GM21786 (cell line): ENCODE measurements at regions not wholly inside any gene's neighbourhood (a gene's known extent, or its start where the extent isn't known, plus 50 kb on each side); places are given as distances from the start of the nearest gene placed in this dataset.

Experiments
- ATAC-seq: cut with Tn5 transposase; IDR thresholded peaks from one replicate; pipeline ENCODE4 v1.9.1; 2021; ENCODE audit not compliant: unreplicated experiment

DNA sequence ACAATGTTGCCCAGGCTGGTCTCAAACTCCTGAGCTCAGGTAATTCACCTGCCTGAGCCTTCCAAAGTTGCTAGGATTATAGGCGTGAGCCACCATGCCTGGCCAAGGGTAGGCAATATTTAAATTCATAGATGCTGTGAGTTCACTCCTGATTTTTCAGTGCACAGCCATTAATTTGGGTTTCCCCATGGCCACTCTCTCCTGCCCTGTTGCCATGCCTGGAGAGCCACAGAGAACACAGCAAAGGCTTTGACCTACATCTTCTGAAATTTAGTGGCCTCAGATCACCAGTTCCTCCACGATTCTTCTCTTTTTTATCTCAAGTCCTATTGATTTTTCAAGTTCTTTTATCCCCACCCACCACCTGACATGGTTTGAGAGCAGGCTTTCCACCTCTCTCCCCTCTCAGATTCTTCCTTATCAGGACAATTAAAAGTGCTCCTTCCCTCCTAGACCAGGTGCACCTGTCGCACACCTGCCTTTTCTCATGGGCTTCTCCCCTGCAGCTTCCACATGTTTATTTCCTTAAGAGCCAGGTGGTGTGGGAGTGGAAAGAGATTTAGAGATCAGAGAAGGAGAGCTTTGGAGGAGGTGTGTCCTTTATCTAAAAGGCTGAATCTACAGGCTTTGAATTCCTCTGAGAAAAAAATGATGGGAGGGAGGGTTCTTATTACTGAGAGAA is 123.8 kb downstream of the ADRA2A start:
- no peak for ATAC-seq

DNA sequence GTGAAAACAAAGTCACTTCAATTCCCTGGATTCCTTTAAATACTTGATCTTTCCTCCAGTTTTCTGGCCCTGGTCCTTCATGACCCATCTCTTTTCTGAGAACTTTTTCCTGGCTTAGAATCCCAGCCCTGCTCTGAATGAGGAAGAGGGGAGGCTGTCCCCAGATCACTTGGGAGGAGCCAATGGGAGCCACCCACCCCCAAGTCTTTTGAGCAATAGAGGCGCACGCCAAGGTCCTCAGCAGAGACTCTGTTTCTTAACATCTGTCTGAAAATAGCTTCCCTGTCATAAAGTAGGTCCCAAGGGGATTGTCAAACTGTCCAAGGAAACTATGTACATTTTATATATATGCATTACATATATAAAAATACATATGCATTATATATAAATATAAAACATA is 126.8 kb downstream of the ADRA2A start:
- ATAC-seq: no peak

DNA sequence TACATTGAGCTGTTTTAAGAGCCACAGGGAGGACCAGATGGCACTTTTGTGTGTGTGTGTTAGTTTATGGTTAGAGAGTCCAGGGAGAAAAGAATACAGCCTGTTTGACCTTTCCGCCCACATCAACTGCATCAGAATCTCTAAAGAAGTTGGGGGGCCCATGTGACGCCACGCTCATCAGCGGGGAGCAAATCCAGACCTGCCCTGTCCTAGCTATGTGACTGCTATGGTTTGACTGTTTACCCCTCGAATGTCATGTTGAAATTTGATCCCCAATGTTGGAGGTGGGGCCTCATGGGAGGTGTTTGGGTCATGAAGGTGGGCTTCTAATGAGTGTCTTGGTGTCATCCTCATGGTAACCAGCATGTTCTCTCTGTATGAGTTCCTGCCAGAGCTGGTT is 128.0 kb downstream of the ADRA2A start:
- no peak for ATAC-seq

DNA sequence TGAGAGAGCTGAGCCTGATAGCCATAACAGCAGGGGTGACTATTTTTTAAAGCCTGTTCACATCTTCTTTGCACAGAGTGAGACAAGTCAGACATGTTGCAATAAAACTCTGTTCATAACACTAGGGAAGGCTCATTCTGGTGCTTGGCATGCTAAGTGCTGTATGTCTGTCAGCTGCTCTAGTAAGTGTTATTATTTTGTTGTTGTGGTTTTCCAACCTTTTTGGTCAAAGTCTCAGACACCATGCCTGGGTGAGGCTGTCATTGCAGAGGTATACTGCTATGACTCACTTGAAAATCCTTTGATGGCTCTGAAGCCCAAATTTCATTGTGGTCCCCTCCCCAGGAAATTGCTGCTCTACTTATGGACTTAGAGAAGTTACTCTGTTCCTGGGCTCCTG is 129.7 kb downstream of the ADRA2A start:
- no peak for ATAC-seq

DNA sequence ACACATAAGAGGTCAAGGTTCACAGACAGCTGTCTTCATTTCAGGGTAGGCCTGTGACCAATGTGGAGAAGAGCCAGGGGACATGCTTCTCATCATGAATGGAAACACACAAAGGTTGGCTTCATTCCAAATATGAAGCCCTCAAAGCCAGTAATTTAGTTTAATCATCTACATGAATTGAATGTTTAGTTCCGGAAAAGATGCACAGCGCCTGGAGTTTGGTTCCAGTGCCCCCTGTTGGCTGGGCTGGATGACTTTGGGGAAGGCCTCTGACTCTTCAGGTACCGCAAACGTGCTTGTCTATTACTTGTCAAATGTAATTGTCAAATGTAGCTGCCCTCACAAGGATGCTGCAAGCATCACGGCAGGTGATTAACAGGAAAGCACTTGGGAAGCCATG is 130.7 kb downstream of the ADRA2A start:
- ATAC-seq: no peak

DNA sequence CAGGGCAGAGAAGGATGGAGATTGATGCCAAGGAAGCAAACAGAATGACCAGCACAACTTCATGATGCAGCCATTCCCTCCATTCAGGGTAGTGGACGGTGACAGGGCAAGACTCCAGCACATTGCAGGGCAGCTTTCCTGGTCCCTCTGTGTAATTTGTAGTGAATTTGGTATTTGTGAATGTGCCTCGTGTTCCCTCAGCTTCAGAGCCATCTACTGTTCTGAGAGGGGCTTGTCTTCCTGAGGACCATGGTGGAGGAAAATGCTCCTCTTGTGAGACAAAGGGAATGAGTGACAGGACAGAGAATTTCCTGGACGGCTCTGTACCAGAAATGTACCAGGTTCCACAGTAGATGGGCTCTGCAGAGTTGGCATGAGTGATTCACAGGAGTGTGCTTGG is 132.1 kb downstream of the ADRA2A start:
- no peak for ATAC-seq

DNA sequence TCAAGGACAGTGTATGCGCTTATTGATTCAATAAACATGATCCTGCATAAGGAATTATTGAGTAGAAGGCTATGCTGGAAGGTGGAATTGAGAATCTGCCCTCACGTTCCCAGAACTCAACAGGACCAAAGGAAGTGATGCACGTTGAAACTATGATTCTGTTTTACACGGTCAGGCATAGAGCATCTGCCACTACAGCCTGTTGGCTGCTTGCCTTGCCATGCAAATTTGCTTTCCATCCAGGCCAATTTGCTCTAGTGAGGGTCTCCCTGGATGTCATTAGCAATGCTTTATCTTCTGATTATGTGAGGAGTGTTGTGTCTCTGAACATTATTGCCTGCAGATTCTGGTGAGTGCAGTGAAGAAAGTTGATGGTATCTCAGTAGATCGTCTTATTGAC is 132.9 kb downstream of the ADRA2A start:
- no peak for ATAC-seq

DNA sequence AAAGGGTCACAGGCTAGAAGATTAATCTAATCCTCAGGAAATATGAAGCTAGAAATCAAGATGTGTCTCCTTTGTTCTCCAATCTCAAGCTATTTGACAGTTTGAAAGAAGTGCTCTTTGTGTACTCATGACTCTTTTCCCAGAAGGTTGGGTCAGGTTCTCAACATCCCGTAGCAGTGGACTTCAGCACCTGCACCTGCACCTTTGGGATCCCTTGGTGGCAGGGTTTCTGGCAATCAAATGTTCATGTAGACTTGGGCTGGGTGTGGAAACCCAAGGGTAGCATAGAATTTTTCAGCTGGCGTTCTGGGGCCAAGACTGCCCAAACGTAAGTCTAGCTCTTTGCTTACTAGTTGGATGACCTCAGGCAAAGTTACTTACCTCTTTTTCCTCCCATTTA is 134.4 kb downstream of the ADRA2A start:
- ATAC-seq: no peak

DNA sequence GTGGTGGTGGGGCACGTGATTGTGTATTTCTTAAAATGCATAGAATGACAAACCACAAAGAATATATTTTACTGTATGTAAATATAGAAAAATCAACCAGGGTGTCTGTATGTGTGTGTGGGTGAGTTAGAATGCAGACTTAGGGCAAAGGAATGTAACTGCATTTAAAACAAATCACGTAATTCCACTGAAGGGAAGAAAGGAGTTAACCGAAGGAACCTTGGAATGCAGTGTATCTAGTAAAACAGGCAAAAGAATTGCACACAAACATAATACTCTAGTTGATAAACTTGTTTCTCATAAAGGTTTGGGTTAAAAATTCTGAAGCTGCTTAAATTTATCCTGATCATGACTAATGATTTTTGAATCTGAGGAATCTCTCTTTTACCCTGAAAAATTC is 134.9 kb downstream of the ADRA2A start:
- no peak for ATAC-seq

DNA sequence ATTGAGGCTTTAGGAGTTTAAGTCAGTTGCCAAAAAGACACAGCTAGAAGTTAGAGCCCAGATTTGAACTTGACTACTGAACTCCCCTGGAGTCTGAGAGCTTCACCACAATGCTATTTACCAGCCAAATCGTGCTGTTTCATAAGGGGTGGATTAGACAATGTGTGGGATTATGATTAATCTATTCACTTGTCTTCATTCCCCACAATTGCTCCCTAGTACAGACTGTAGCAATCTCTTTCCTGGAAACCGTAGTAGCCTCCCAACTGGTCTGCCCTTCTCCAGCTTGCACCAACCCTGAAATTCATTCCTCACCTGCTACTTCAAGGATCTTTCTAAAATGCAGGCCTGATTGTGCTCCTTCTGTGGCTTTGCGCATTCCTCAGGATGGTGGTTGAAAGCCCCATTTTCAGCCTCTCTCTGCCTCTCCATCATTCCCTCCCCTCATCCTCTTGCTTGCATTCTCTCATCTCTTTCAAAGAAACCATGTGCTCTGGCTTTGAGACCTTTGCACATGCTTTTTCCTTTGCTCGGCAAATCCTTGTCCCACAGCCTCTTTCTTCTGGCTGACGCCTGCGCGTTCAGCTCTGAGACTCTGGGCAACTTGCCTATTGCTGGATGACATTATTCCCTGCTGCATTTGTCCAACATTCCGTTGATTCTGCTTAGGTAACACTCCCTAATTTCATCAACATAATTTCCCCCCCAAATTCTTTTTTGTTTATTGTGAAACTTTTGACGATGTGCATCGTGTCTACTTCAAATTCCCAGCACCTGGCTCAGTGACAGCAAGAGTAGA is 145.1 kb downstream of the ADRA2A start:
- ATAC-seq: no peak

DNA sequence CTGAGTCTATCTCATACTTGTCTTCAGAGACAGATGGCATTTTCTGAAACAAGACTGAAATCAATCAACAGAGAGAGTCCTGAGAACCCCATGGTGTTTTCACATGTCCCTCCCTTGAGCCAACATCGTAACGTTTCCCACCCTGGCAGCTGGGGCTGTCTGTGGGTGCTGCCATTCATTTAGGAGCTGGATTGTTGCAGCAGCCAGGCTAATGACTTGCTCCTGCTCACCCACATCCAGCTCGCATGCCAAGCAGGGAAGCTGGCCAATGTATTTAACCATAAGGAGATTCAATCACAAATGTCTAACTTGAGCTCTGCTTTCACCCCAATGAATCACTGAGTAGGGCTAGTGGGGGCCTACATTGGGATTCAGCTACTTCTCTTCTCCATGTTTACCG is 146.1 kb downstream of the ADRA2A start:
- no peak for ATAC-seq

DNA sequence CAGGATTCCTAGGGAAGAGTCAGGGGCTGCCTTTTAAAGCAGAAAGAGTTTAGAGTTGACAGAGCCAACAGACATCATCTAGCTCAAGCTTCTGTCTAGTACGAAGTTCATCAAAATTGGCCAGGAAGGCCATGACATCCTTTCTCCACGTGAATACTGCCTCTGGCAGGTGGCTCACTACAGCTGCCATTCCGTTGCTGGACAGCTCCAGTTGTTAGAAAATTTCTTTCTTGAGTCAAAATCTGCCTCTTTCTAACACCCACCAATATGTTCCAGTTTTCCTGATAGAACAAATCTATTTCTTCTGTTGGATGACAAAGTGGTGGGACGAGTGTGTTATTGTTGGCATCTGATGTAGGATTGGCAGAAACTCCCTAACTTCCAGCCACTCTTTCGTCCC is 154.9 kb downstream of the ADRA2A start:
- no peak for ATAC-seq

DNA sequence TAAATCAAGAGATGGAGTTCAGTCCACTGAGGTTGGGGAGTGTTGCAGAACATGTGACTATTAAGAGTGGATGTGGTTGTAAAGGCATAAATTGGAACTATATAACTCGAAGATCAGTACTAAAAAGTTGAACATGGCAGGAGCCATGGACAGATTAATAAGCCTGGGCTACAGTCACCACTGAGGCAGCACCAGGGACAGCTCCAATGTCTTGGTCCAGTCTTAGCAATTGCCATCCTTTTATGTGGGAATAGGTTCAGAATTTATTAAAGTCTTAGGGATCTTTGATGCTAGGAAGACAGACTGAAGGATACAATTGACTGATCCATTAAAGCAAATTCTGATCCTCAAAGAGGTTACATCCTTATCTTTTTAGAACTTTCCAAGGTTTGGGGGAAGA is 156.6 kb downstream of the ADRA2A start:
- ATAC-seq: no peak

DNA sequence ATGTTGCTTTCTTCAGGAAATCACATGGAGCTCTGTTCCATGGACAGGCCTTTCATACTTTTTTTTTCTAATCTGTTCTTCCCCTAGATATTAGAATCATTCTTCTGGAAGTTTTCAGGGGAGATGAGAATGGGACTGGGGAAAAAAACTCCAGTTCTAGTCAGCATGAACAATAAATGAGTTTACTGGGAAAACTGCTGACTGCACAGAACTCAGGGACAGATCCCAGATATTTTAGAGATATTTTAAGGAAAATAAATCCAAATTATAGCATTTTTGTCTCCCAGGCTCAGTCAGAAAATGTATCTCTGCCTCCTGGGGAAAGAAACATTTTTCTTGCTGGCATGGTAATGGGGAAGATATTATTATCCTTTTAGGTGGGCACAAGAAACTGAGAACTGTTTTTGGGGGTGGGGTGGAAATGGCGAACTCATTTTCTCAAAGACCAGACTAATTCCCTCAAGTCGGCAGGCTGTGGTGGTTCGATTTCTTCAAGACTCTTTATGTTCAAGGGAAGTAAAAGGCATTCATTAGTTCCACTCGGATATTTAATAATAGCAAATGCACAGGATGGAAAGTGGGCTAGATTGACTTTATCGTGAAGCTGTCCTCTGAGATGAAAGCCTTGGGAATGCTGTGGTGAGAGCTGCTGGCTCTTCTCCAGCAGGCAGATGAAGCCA is 157.5 kb downstream of the ADRA2A start:
- ATAC-seq: no peak

DNA sequence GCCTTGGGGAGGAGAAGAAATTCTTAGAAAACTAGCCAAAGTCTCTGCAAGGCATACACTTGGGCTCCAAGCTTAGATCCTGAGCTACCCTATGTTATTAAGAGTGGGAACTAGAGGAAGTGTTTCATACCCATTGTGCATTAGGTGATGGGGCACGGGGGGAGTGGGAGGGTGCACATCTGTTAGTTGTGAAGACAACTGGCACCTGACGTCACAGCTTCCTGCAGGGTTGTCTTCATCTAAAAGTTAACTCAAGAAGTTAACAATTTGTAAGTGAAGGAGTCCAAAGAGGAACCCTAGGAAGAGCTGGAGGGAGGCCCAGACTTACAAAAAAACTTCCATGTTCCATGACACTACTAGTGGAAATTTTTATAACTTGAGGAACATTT is 158.1 kb downstream of the ADRA2A start:
- no peak for ATAC-seq

DNA sequence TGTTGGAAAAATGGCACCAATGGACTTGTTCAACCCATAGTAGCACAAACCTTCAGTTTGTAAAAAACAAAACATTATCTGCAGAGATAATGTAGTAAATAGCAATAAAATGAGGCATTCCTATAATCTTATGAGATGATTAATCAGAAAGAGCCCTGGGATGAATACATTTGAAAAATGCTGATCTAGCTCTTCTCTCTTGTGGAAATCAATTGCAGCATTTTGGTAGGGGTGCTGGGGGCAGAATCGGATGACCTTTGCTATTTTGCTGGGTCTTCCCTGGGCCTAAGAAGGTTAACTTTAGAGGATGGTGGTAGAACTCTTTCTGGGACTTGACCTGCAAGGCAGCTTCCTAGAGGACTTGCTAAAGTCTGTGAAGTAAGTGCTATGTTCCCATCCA is 163.5 kb downstream of the ADRA2A start:
- no peak for ATAC-seq

DNA sequence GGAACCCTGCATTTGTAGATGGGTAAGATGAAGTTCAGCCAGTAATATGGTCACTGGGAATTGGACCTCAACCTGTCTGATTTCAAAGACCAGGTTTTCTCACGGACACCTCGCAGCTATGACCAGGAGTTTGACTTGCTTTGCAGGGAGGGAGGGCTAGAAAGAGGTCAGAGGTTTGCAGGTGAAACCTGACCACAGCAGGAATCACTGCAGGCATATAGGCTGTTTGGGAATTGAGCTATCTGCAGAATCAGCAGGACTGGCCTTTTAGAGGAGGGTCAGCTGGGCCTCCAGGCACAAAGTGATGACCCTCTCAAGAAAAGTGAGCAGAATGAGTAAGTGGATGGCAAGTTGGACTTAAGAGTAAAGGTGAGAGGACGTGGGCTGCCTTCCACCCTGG is 166.3 kb downstream of the ADRA2A start:
- no peak for ATAC-seq

DNA sequence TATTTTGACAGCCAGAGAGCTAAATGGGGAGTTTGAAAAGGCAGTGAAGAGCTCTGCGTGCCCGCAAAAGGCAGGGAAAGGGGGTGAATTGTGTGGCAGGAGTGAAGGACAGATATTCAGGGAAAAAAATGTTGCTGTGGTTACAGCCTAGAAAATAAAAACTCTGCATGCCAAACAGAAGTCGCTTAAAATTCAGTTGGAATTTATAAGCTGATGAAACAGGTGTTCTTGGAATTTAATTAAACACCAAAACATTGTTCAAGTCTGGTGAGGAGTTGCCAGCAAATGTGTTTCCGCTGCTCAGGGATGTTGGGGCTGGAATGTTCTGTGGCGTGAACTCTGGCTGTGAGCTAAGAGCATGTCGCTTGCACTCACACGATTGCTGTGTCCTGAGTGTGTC is 169.3 kb downstream of the ADRA2A start:
- no peak for ATAC-seq

DNA sequence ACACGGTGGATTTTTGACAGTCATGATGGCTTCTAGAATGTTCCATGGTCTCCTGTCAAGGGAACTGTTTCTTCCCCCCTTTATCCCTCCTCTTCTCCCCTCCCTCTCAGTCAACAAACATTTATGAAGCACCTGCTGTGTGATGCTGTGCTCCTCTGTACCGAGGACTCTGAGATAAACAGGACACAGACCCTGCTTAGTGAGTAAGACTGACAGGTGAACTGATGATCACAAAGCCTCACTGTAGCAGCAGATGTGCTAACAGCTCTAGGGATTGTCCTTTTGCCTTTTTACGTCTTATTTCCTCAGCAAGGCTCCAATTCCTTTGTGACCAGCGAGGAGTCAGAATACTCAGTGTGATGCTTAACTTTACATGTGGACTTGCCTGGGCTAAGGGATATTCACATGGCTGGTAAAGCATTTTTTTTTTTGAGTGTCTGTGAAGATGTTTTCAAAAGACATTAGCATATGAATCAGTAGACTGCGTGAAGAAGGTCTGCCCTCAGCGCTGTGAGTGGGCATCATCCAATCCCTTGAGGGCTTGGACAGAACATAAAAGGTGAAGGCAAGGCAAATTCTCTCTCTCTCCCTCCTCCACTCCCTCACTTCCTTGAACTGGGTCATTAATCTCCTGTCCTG is 170.1 kb downstream of the ADRA2A start:
- no peak for ATAC-seq

DNA sequence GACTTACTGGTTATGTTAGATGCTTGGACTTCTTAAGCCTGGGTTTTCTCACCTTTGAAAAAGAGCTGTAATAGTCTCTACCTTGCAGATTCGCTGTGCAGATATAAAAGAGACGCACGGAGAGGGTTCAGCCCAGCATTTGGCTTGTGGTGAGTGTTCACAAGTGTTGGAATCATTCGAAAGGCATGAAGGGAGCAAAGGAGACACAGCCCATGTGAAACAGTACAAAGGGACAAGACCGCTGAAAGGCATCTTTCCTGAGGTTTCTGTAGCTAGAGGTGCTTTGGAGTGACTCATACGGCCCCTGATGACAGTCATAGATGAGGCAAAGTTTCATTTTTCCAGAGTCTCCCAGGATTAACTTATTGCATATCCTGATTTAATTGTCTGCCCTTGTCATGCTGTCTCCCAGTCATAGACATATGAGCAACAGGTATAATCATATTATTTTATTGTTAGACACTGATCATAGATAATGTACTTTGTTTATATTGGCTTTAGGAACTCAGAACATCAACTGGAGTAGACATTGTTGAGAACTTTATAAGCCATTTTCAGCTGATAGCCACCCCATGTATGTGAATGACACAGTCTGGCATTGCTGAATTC is 171.1 kb downstream of the ADRA2A start:
- ATAC-seq: no peak

DNA sequence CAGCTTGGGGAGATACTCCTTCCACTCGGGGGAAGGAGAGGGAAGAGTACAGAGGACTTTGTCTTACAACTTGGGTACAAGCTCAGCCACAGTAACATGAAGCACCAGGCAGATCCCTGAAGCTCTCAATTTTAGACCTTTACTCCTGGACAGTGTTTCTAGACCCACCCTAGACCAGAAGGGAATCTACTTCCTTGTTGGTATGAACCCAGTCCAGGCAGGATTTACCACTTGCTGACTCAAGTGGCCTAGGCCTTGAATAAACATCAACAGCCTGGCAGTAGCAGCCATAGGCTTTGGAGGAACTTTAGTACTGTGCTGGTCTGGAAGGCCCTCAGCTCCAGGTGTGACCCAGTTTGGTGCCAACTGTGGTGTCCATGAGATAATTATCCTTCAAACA is 173.1 kb downstream of the ADRA2A start:
- ATAC-seq: no peak
